AG08395 (cell line): ENCODE measurements at regions not wholly inside any gene's neighbourhood (a gene's known extent, or its start where the extent isn't known, plus 50 kb on each side); places are given as distances from the start of the nearest gene placed in this dataset.

Experiments used
- DNase-seq: peaks from one replicate; pipeline ENCODE4 v3.0.0; 2012; ENCODE audit warnings: mixed read lengths, low spot score

GRCh38 chr15:31752905-31753304 lies 277.4 kb upstream of the CHRNA7 start:
- DNase-seq = no peak

- peak; percentile 11 for DNase-seq
Observed at GRCh38 chr15:31758126-31758525, 272.2 kb upstream of the CHRNA7 start.

GRCh38 chr15:31768055-31768454 lies 262.3 kb upstream of the CHRNA7 start:
- DNase-seq = no peak

- DNase-seq = no peak
Observed at GRCh38 chr15:31774045-31774444, 256.3 kb upstream of the CHRNA7 start.

- no peak for DNase-seq
Observed at GRCh38 chr15:31776039-31776438, 254.3 kb upstream of the CHRNA7 start.

- DNase-seq = no peak
Observed at GRCh38 chr15:31781261-31781660, 249.1 kb upstream of the CHRNA7 start.

GRCh38 chr15:31782016-31782783 lies 248.1 kb upstream of the CHRNA7 start:
- no peak for DNase-seq

- no peak for DNase-seq
Observed at GRCh38 chr15:31782951-31783350, 247.4 kb upstream of the CHRNA7 start.

GRCh38 chr15:31786360-31786759 lies 244.0 kb upstream of the CHRNA7 start:
- DNase-seq = no peak

GRCh38 chr15:31788104-31788503 lies 242.2 kb upstream of the CHRNA7 start:
- DNase-seq = no peak

GRCh38 chr15:31792611-31793199 lies 237.6 kb upstream of the CHRNA7 start:
- no peak for DNase-seq

GRCh38 chr15:31799319-31799714 lies 231.0 kb upstream of the CHRNA7 start:
- DNase-seq = no peak

- peak; percentile 44 for DNase-seq
Observed at GRCh38 chr15:31799715-31800321, 230.5 kb upstream of the CHRNA7 start.

GRCh38 chr15:31801152-31801551 lies 229.2 kb upstream of the CHRNA7 start:
- no peak for DNase-seq

- DNase-seq = no peak
Observed at GRCh38 chr15:31802761-31803160, 227.6 kb upstream of the CHRNA7 start.

GRCh38 chr15:31803388-31803884 lies 226.9 kb upstream of the CHRNA7 start:
- DNase-seq = no peak

GRCh38 chr15:31805090-31805662 lies 225.1 kb upstream of the CHRNA7 start:
- DNase-seq = no peak

- DNase-seq = no peak
Observed at GRCh38 chr15:31806106-31806505, 224.2 kb upstream of the CHRNA7 start.

GRCh38 chr15:31811641-31812040 lies 218.7 kb upstream of the CHRNA7 start:
- no peak for DNase-seq

GRCh38 chr15:31814082-31814481 lies 216.2 kb upstream of the CHRNA7 start:
- no peak for DNase-seq

GRCh38 chr15:31815411-31816155 lies 214.7 kb upstream of the CHRNA7 start:
- DNase-seq = no peak

GRCh38 chr15:31822463-31822862 lies 207.9 kb upstream of the CHRNA7 start:
- no peak for DNase-seq
